GM19238 (cell line): ENCODE measurements at regions not wholly inside any gene's neighbourhood (a gene's known extent, or its start where the extent isn't known, plus 50 kb on each side); places are given as distances from the start of the nearest gene placed in this dataset.

ENCODE experiments used
- DNase-seq: peaks from one replicate; pipeline ENCODE4 v3.0.0; 2011; ENCODE audit warnings: low spot score; ENCODE audit not compliant: insufficient read length

DNA sequence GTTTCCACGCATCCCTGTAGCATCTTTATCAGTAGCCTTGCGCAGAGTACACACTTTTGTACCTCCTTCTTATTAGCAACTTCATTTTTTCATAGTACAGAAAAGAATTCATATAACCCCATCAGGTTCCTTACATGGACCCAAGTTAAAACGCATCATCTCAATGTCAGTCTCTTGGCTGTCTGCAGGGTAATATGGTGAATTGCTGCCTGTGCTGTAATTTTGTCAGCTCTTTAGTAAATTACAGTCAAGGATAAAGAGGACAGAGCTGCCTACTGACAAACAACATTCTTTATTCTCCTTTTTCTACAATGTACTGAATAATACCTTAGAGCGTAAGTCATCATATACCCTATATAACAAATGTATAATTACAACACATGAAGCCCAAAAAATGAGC, 222.5 kb downstream of the MRPL39 start:
- DNase-seq, result no peak

DNA sequence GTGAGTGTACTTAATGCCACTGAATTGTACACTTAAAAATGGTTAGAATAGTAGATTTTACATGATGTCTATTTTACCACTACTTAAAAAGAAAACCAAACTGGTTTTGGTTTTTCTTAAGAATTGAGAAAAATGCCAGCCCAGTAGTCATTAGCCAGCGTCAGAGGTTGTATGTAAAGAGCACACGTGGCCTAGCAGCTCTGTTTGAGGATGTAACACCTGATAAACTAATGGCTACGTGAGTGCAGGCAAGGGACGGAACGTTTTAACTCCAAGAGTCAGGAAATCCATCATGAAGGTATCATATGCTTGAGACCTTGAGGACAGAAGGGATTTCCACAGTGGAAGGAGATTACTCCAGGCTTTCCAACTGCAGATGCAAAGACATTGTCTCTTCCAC, 223.7 kb downstream of the MRPL39 start:
- no peak for DNase-seq

DNA sequence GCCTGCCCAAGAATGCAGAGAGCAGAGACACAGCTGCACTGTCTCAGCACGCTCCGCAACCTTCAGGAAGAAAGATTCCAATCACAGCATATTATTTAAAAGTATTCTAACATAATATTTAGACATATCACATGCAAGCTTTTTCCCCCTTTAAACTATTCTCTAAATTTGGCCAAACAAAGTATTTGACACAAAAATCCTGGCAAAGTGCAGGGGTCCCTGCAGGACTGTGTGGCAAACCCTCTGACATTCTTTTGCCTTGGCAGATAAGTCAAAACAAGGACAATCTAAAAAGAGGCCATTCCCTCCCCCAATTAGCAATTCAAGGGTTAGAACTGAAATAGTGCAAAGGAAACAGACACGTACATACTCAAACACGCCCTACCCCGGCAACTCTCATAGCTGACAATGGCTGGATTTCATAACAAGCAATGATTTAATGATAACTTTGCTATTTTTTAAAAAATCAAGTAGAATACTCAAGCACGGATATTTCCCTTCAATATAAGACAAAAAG, 225.3 kb downstream of the MRPL39 start:
- no peak for DNase-seq

DNA sequence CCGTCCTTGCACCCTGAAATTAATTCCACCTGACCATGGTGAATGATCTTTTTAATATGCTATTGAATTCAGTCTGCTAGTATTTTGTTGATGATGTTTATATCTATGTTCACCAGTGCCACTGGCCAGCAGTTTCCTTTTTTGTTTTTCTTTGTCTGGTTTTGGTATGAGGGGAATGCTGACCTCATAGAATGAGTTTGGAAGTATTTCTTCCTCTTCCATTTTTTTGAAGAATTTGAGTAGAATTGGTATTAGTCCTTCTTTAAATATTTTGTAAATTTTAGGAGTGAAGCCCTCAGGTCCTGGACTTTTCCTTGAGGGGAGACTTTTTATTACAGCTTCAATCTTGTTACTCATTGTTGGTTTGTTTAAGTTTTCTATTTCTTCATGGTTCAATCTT, 231.6 kb downstream of the MRPL39 start:
- DNase-seq, result no peak

DNA sequence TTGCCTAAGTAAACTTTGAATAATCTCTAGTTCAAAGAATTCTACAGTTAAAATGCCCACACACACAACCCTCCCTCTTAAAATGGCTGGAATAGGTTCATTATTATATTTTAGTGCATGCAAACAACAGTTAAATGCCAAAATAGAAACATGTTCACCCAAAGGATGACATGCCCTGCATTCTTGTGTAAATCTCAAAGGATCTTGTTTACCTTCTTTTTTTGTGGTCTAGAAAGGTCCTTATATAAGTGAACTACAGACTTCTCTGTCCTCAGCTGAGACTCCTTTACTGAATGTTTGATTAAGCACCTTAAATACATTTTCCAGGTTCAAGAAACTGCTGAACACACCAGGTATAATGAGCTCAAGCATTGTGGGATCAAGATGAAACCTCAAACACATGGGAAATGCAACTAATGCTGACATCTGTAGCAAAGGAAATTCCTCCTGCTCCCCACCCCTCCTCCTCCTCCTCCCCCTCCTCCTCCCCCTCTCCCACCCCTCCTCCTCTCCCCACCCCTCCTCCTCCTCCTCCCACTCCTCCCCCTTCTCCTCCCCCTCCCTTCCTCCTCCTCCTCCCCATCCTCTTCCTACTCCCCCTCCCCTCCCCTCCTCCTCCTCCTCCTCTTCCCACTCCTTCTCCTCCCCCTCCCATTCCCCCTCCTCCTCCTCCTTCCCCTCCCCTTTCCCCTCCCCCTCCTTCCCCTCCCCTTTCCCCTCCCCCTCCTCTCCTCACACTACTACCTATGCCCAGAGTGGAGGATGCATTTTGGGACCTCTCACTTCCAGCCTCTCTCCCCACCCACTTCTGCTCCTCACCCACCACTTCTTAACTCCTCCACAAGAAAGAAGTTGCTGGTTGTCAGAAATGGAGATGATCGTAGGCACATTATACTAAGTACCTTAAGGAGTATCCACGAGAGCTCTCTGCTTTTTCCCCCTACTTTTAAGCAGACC, 233.9 kb downstream of the MRPL39 start:
- no peak for DNase-seq

DNA sequence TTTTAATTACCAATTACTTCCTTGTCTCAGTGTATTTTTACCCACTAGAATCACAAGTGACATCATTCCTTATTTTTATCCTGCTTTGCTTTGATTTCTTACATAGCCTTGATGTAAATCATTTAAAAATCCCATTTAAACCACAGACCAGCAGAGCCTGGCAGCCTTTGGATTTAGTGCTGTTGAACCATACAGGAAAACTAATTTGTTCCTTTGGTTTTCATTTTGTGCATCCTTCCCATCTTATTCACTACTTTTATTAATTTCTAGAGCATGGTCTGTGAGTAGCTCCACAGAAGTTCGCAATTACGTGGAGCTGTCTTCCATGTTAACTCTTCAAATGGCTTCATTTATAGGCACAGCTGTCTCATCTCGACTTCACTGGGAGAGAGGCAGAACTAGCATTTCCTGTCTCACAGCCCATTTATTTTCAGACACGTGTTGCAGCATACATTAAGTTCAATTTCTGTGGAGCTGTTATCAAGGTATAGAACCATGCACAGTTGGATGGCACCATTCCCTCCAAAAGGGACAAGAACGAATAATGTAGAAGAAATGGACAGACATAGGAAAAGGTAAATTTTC, 235.3 kb downstream of the MRPL39 start:
- DNase-seq, result no peak

DNA sequence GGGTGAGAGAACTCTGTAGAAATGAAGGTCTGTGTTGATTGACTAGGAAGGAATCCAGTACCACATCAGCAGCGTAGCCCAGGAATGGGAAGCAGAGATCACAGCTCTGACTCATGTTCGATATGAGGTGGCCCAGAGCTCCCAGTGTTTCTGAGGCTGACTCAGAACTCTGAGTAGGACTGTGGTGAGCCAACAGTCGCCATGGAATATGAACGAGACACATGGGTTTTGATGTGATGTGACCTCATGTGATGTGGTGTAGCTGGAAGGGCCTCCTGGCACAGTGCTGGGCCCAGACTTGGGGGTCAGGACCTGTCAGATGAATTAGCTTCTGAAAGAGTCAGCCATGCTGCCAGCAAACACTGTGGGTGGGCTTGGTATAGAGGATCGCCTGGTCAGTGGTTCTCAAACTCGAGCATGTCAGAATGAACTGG, 237.0 kb downstream of the MRPL39 start:
- no peak for DNase-seq

DNA sequence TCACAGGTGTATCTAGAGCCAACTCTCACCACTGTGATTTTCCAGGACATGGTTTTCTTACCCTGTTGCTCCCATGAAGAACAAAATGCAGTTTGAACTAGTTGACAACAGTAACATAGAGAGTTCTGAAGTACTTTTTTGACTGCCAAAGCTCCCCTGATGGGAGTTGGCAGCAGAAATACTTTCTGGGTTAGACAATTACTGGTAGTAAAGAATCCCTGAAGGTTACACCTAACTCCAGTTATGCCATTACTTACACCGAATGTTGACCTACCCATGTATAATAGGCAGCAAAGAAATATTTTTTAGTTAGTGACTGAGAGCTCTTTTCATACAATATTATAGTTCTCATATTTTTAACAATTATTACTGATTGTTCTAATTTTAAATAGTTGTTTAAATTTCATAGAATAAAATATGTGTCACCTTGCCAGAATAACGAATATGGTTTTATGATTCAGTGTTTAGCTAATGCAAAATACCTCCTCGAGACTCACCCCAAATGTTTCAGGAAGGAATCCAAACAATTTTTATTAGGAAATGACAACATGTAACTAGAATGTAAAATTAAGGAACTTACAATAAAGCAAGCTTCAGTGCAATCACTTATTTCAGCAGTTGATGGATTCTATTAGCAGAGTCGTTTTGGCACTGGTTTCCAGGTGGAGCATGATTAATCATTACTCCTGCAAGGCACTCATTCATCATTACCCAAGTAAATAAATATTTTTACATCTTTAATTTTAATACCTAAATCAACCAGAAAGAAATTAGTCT, 237.6 kb downstream of the MRPL39 start:
- no peak for DNase-seq

DNA sequence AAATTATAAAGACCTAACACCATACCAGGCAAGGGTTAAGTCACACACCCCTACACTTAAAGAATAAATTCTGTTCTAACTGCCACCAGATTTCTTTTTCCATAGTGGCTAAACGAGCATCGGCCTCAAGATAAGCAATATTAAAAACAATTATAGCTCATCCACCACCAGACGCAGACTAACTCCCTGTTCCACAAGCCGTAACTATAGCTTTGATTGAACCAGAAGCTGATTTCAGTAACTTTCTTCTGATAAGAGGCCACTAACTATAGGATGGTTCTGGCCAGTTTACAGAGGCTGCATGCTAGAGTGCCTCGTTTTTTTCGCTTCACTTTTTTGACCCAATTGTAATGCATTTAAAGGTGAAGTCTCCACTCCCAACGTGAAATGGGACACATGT, 238.8 kb downstream of the MRPL39 start:
- no peak for DNase-seq

DNA sequence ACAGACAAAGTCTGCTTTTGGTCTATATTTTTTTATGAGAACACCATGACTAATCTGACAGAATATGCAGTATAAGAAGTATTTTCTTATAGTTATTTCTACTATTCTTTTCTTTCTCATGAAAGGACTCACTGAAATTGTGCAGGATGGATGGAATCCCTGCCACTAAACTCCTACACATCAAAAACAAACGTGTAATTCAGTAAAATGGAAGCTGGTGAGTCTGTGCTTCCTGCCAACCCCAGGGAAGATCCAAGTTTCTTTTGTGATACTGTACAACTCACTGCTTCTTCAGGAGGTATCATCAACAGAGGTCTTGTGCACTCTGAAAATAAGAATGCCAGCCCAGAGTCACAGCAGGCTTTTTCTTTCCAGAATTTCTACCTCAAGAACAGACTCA, 241.2 kb downstream of the MRPL39 start:
- DNase-seq, result no peak

DNA sequence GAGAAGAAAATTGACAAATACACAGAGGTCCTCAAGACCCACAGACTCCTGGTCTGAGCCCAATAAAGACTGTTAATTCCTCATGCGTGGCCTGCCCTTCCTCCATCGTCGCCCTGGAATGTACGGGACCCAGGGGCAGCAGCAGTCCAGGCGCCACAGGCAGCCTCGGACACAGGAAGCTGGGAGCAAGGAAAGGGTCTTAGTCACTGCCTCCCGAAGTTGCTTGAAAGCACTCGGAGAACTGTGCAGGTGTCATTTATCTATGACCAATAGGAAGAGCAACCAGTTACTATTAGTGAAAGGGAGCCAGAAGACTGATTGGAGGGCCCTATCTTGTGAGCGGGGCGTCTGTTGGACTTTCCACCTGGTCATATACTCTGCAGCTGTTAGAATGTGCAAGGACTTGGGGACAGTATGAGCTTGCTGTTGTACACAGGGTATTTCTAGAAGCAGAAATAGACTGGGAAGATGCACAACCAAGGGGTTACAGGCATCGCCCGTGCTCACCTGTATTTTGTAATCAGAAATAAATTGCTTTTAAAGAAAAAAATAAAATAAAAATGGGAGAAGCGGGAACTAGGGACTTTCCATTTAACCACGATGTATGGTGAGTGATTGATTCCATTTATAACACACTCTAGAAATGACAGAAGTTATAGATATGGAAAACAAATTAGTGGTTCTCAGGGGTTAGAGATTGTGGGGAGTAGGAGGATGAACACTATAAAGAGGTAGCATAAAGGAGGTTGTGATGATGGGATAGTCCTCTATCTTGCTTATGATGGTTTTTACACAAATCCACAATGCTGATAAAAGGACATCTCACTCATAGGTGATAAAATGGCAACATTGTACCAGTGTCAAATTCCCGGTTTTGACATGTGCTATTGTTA, 244.7 kb downstream of the MRPL39 start:
- DNase-seq, result no peak

DNA sequence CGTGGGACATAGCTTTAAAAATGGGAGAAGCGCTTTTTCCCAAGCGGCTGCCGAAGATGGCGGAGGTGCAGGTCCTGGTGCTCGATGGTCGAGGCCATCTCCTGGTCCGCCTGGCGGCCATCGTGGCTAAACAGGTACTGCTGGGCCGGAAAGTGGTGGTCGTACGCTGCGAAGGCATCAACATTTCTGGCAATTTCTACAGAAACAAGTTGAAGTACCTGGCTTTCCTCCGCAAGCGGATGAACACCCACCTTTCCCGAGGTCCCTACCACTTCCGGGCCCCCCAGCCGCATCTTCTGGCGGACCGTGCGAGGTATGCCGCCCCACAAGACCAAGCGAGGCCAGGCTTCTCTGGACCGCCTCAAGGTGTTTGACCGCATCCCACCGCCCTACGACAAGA, 245.5 kb downstream of the MRPL39 start:
- no peak for DNase-seq

DNA sequence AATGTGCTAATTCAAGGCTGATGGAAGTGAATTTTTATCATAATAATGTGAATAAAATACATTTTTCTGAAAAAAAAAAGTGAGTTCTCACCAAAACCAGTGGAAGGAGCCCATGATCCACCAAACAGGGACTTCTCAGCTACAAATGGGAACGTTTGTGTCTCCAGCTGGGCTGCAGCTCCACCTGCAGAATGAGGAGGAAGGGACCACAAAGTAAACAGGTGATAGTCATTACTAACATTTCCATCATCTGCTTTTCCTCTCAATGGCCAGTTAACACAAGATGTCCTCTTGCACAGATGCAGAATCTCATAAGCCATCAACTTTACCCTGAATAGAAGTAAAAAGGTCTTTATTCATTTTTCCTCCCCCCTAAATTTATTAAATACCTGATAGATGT, 246.2 kb downstream of the MRPL39 start:
- DNase-seq, result no peak

DNA sequence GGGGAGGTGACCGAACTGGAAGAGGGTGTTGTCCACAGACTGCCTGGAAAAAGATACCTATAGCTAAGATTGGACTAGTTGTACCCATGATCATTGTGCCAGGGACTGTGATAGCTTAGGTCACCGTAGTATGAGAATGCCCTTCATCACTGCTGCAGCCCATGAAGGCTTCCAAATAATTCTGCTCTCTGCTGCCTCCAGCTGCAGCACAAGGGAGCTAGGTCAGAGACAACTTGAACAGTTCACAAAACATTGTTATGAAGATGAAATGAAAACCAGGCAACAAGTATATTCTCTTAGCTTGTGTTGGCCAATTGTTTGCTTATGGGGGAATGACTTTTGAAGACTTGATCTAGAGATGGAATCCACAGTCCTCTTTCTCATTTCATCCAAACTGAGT, 246.7 kb downstream of the MRPL39 start:
- no peak for DNase-seq

DNA sequence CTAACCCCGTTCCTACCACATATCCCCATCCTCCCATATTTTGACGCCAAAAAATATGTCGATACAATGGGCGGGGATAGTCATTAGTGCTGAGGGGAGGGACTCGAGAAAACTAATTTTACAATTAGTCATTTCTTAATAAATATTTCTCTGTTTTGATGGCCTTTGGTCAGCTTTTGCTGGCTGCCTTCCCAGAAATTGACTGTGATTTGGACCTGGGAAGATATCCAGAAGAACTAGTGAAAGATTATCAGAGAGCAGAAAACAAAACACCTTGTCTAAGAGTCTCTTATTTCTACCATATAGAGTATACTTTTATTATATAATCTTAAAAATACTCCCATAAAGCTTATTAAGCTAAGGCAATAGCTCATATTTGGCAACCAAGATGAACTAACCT, 247.6 kb downstream of the MRPL39 start:
- no peak for DNase-seq

DNA sequence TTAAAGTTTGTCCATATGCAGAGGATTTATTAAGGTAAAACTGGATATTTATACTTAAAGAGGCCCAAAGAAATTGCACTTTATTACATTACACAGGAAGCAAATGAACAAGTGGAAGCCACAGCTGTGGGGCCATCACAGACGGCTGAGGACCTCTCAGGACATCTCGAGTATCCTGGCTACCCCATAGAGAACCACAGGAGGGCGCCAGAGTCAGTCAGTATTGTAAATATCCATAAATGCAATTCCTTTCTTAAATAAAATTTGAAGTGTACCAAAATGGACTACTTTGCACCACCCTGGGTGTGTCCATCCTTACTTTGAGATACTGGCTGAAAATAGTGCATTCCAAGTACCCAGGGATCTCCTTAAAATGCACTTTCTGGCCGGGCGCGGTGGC, 257.2 kb downstream of the MRPL39 start:
- DNase-seq, result no peak

DNA sequence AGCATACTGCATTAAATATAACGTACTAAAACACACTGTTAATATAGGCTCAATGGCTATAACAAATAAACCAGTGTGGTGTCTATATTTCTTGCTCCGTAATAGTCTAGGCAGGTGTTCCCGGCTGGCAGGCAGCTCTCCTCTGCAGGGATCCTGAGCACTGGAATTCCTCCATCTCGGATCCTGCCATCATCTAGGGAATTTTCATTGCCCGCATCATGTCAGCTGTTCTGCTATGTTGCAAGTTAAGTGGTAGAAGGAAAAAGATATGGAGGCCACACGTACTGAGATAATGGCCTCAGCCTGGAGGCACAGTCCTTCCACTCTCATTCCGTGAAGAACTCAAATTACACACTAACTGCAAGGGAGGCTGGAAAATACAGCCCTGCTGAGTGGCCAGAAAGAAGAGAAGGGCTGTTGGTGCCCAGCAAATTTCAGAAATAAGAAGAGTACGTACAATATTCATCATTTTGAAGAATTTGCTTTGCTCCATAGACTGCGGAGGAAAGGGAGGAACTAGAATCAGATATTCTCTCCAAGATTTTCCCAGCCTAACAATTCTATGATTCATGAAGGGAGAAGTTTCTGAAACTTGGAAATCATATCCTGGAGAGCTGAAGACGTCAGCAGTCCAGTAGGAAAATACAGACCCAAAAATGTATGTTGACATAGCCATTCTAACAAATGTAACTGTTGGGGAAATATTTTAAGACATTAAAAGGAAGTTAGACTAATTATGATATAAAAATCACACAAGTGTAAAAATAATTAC, 263.3 kb downstream of the MRPL39 start:
- no peak for DNase-seq

DNA sequence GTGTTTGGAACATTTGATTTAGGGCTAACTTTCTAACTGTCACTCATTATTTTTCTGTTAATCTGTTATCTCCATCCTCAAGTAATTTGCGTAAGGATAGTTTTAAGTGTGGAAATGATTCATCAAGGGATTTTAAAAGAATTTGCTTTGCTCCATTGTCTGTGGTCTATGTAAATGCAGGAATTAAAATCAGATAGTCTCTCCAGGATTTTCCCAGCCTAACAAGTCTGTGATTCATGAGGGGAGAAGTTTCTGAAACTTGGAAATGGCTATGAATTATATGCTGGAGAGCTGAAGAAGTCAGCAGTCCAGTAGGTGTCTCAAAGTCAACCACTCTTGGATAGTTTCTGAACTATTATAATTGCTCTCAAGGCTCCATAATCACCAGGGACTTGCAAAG, 264.5 kb downstream of the MRPL39 start:
- no peak for DNase-seq

DNA sequence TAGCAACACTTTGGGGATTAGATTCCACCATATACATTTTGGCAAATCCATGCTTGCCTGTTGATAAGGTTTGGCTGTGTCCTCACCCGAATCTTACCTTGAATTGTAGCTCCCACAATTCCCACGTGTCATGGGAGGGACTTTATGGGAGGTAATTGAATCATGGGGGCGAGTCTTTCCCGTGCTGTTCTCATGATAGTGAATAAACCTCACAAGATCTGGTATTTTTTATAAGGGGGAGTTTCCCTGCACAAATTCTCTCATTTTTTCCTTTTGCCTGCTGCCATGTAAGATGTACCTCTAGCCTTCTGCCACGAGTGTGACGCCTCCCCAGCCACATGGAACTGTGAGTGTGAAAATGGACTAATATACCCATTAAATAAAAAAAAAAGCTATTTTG, 265.3 kb downstream of the MRPL39 start:
- DNase-seq, result no peak

DNA sequence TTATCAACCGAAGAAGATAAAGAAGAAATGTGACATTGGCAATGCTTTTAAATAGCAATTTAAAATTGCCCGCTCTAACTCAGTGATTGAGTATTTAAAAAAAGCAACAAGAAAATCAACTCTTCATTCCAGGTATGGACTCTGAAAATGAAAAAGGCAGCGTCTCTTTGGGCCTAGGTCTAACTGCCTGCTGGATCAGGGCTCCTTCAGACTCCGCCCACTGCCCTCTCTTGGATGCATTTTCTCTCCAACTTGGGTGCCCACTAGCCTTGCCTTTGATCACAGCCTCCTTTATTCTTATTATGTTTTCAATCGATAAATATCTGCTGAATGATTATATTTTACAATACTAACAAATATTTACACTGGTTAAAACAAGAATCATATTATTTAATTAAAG, 268.9 kb downstream of the MRPL39 start:
- no peak for DNase-seq
